Mucosa of descending colon (tissue), 3 donors: ENCODE measurements at regions not wholly inside any gene's neighbourhood (a gene's known extent, or its start where the extent isn't known, plus 50 kb on each side); places are given as distances from the start of the nearest gene placed in this dataset.

Source experiments
- ATAC-seq: fragments of 200-7000 bp; cut with Tn5 transposase; one replicate; pipeline ENCODE4 v1.9.1; 2020; ENCODE audit warnings: mild to moderate bottlenecking, moderate library complexity
- DNase-seq, 3 donors: peaks; one replicate each; pipeline ENCODE4 v3.0.0-alpha.2; 2020
- H3K36me3 ChIP-seq: fragments of 200-600 bp; one replicate; pipeline ENCODE4 v1.8.0; 2021; ENCODE audit warnings: low read depth, mild to moderate bottlenecking
- H3K4me1 ChIP-seq: fragments of 200-600 bp; one replicate; pipeline ENCODE4 v1.8.0; 2021; ENCODE audit warnings: low read depth, mild to moderate bottlenecking
- H3K4me3 ChIP-seq: fragments of 200-600 bp; one replicate; pipeline ENCODE4 v1.8.0; 2021; ENCODE audit warnings: mild to moderate bottlenecking
- H3K9me3 ChIP-seq: fragments of 200-600 bp; one replicate; pipeline ENCODE4 v1.8.0; 2021; ENCODE audit warnings: mild to moderate bottlenecking
- intact Hi-C, 2 donors: fragments of 100-400 bp; cut with DNase I in 1 of 2; cut with micrococcal nuclease in 1 of 2; formaldehyde crosslinking; loops; one replicate each; pipeline versions ENCODE4 v1.11.0 to v1.11.1; 2022; cut with DNase I, micrococcal nuclease
- TF ChIP-seq, protein P1 (sequence below): fragments of 200-600 bp; IDR thresholded peaks from one replicate; pipeline ENCODE4 v1.8.0; 2022; ENCODE audit warnings: antibody characterized with exemption, mild to moderate bottlenecking
- donor health status: DM: no; HTN: no; CAD: no; lungs with moderate emphysema.
- donor health status: DM: no; HTN: no; CAD: no.
- donor health status: DM: no; HTN: yes; CAD: no.

DNA sequence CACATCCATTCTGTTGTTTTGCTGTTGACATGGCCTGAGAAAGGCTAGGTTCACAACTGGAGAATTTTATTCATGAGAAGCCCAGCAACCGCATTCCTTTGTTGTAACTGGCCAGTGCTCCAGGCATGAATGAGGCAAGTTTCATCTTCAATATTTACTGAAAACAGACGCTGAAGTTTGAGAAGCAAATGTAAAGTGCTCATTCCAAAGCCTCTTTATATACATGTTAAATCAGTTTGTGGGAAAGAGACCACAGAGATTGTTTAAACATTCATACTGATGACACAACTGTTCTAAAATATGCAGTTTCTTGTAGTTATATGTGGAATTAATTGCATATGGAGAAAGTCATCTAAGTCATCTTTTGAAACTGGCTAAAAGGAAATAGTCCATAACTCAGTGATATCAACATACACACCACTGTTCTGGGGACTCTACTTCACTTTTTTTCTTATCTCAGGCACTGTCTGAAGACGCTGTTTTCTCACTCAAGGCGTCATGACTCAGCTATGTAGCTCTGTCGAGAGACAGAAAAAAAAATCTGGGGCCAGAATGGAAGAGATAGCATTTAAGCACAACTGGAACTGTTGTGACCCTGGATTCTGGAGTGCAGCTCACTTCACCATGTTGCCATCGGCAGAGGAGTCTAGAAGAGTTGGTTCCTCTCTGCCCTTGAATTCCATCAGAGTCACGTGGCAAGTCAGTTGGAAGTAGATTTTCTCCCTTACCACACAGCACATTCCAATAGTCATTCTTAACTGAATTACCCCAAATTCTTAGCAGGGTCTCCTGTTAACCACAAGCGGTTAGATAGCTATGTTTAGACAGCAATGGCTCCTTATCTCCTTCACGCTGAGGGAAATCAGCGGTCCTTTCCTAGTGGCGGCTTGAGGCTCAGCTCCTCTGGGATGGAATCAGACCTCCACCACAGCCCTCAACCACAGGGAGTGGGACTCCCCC lies 258.4 kb upstream of the HMGA2 start:
- H3K9me3 ChIP-seq, result no peaks in the 10 kb centered on the region
- no peaks in the 10 kb centered on the region for H3K36me3 ChIP-seq
- DNase-seq (no peak), ATAC-seq (no peak)
- H3K4me1 ChIP-seq, result no peaks in the 10 kb centered on the region
- intact Hi-C loops, result loop anchor here in 1 of 2 donors (10.0 kb wide), 1 partner anchor 519 kb away; no protein-coding TSS in a partner anchor
- TF ChIP-seq, protein P1, sequence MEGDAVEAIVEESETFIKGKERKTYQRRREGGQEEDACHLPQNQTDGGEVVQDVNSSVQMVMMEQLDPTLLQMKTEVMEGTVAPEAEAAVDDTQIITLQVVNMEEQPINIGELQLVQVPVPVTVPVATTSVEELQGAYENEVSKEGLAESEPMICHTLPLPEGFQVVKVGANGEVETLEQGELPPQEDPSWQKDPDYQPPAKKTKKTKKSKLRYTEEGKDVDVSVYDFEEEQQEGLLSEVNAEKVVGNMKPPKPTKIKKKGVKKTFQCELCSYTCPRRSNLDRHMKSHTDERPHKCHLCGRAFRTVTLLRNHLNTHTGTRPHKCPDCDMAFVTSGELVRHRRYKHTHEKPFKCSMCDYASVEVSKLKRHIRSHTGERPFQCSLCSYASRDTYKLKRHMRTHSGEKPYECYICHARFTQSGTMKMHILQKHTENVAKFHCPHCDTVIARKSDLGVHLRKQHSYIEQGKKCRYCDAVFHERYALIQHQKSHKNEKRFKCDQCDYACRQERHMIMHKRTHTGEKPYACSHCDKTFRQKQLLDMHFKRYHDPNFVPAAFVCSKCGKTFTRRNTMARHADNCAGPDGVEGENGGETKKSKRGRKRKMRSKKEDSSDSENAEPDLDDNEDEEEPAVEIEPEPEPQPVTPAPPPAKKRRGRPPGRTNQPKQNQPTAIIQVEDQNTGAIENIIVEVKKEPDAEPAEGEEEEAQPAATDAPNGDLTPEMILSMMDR, result no peak
- H3K4me3 ChIP-seq, result no peak overlapping the region

DNA sequence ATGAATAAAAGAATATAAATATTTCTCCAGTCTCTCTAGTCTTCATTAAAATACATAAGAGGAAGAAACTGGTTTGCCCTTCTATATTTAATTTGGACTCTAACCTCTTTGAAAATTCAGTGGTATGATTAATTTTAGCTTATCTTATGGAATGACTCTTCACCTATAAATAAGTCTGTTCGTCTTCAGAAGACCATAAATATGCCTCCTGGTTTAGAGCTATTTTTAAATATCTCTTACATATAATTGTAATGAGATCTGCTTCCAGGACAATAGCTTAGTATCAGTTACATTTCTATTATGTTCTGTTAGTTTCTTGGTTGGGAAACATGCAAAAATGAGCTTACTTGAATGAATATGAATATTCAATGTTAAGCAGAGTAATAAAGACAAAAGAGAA lies 257.5 kb upstream of the HMGA2 start:
- TF ChIP-seq, protein P1, result no peak
- H3K4me3 ChIP-seq, result no peak overlapping the region
- DNase-seq, result no peak
- H3K4me1 ChIP-seq, result no peaks in the 10 kb centered on the region
- intact Hi-C loops, result loop anchor here in 1 of 2 donors (10.0 kb wide), 1 partner anchor 518 kb away; no protein-coding TSS in a partner anchor
- no peaks in the 10 kb centered on the region for H3K36me3 ChIP-seq
- ATAC-seq, result no peak
- H3K9me3 ChIP-seq, result no peaks in the 10 kb centered on the region

DNA sequence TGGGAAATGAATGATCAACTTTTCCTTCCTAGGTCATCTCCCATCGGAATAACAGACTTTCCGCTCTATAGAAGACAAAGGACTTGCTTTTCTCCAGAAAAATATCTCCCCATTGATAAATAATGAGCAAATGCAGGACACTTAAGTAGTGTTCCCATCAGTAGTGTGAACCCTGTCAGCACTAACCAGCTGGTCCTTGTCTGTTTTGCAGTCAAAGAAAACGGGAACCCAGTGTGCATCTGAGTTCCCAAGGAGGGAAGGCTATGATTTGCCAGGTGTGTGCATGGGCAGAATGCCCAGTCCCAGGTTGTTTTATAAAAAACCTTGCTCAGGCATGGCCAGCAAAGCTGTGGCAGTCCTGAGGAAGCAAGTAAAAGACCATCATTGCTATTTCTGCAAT lies 256.5 kb upstream of the HMGA2 start:
- Histone ChIP-seq H3K4me1 (no peaks in the 10 kb centered on the region), H3K9me3 (no peaks in the 10 kb centered on the region), H3K4me3 (no peak overlapping the region), H3K36me3 (no peaks in the 10 kb centered on the region)
- DNase-seq, result no peak
- TF ChIP-seq, protein P1, result no peak
- intact Hi-C loops, result loop anchor here in 1 of 2 donors (10.0 kb wide), 1 partner anchor 517 kb away; no protein-coding TSS in a partner anchor
- ATAC-seq, result no peak

DNA sequence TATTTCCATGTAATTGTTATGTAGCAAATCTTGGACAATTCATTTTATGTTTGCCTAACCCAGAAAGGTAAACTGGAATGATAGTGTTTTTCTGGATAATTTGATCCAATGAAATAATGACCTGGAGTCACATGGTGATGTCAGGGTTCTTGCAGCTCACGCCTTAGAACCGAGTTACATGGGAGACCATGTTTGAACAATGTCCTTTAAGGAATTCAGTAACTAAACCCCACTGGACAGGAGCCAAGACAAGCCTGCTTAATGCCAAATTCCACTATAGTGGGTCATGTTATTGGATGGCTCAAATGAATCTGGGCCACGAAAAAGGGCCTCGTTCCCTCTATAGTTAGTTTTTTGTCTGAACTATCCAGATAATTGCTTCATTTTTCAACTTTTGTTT lies 255.8 kb upstream of the HMGA2 start:
- no peak overlapping the region for H3K4me3 ChIP-seq
- TF ChIP-seq, protein P1, result no peak
- no peaks in the 10 kb centered on the region for H3K4me1 ChIP-seq
- DNase-seq (no peak), ATAC-seq (no peak)
- no peaks in the 10 kb centered on the region for H3K9me3 ChIP-seq
- intact Hi-C loops, result loop anchor here in 1 of 2 donors (10.0 kb wide), 1 partner anchor 516 kb away; no protein-coding TSS in a partner anchor
- no peaks in the 10 kb centered on the region for H3K36me3 ChIP-seq

DNA sequence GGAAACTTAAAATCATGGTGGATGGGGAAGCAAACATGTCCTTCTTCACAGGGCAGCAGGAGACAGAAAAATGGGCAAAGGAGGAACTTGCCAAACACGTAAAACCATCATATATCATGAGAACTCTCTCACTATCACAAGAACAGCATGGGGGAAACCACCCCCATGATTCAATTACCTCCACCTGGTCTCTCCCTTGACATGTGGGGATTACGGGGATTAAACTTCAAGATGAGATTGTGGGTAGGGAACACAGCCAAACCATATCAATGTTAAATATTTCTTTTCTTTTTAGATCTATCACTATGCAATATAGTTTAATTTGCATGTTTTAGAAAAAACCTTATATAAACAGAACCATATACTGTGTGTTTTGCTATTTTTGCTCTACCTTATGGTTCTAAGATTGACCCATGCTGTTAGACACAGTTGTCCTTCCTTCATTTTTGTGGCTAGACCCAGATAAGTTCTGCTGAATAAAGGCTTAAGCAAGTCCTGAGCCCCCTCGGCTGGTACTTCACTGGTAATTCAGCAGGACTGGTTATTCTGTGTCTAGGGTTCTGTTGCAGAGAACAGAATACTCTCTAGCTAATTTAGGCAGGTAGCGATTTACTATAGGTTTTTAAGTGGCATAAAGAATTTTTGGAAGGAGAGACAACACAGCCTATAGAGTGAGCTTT lies 253.7 kb upstream of the HMGA2 start:
- no peaks in the 10 kb centered on the region for H3K4me1 ChIP-seq
- TF ChIP-seq, protein P1, result no peak
- no peaks in the 10 kb centered on the region for H3K36me3 ChIP-seq
- ATAC-seq (no peak), DNase-seq (no peak)
- intact Hi-C loops, result no loop called here
- H3K4me3 ChIP-seq, result no peak overlapping the region
- H3K9me3 ChIP-seq, result no peaks in the 10 kb centered on the region
